Thyroid gland (tissue), 4 donors: ENCODE measurements at regions not wholly inside any gene's neighbourhood (a gene's known extent, or its start where the extent isn't known, plus 50 kb on each side); places are given as distances from the start of the nearest gene placed in this dataset.

Experiments
- POLR2A ChIP-seq, 2 donors: fragments of 450-650 bp; IDR thresholded peaks; one replicate each; pipeline ENCODE4 v1.6.1; 2017; ENCODE audit warnings: antibody characterized with exemption in 2 of 2, mild to moderate bottlenecking in 2 of 2, moderate library complexity in 1 of 2
- TF ChIP-seq, protein P1 (sequence below), 6 experiments: fragments of 200-600 bp in 3 of 6; fragments of 450-650 bp in 3 of 6; sonication (generic) in 3 of 6; IDR thresholded peaks; one replicate each; pipeline ENCODE4 v1.5.1; 2016 to 2019; ENCODE audit warnings: antibody characterized with exemption in 6 of 6, mild to moderate bottlenecking in 2 of 6, inconsistent platforms in 1 of 6, moderate library complexity in 1 of 6

GRCh38 chr13:70388935-70389334, 280.7 kb upstream of the KLHL1 start:
- TF ChIP-seq POLR2A (IDR thresholded peaks at IDR 0.05): no peak
- TF ChIP-seq, protein P1, sequence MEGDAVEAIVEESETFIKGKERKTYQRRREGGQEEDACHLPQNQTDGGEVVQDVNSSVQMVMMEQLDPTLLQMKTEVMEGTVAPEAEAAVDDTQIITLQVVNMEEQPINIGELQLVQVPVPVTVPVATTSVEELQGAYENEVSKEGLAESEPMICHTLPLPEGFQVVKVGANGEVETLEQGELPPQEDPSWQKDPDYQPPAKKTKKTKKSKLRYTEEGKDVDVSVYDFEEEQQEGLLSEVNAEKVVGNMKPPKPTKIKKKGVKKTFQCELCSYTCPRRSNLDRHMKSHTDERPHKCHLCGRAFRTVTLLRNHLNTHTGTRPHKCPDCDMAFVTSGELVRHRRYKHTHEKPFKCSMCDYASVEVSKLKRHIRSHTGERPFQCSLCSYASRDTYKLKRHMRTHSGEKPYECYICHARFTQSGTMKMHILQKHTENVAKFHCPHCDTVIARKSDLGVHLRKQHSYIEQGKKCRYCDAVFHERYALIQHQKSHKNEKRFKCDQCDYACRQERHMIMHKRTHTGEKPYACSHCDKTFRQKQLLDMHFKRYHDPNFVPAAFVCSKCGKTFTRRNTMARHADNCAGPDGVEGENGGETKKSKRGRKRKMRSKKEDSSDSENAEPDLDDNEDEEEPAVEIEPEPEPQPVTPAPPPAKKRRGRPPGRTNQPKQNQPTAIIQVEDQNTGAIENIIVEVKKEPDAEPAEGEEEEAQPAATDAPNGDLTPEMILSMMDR (IDR thresholded peaks at IDR 0.05): no peak
